ENCODE measurements at regions not wholly inside any gene's neighbourhood (a gene's known extent, or its start where the extent isn't known, plus 50 kb on each side); places are given as distances from the start of the nearest gene placed in this dataset.

GRCh38 chr1:78426408-78426807 lies 64.4 kb upstream of the PTGFR start:
- Histone ChIP-seq H3K27me3 (replicated peaks in 1 of 4; ENCODE audit: control extremely low read depth in 1 of 4, control insufficient read depth in 3 of 4, insufficient read depth in 4 of 4, low read length in 3 of 4) (no peaks in the 10 kb centered on the region), H3K79me2 (ENCODE audit: control insufficient read depth, insufficient read depth, low read length) (no peaks in the 10 kb centered on the region), H3K9ac (ENCODE audit: low read length) (no peak overlapping the region), H3K4me3 (ENCODE audit: control extremely low read depth in 1 of 5, extremely low read depth in 1 of 5, insufficient read depth in 1 of 5, low read depth in 2 of 5, low read length in 4 of 5) (no peak overlapping the region), H3K4me2 (replicated peaks; ENCODE audit: low read depth, low read length, poor library complexity, severe bottlenecking) (no peak overlapping the region), H3K9me3 (ENCODE audit: control extremely low read depth in 1 of 3, control insufficient read depth in 2 of 3, insufficient read depth in 1 of 3, low read length in 2 of 3) (no peaks in the 10 kb centered on the region), H4K20me1 (ENCODE audit: control insufficient read depth, insufficient read depth, low read length, poor library complexity, severe bottlenecking) (no peaks in the 10 kb centered on the region), H3K27ac (ENCODE audit: low read length in 2 of 2) (no peak overlapping the region), H3K36me3 (replicated peaks in 1 of 2; ENCODE audit: control extremely low read depth in 1 of 2, control insufficient read depth in 1 of 2, extremely low read depth in 1 of 2, insufficient read depth in 2 of 2, low read length in 1 of 2) (no peaks in the 10 kb centered on the region), H3K4me1 (ENCODE audit: control insufficient read depth in 2 of 2, insufficient read depth in 2 of 2, low read length in 2 of 2) (no peaks in the 10 kb centered on the region), H2AFZ (ENCODE audit: insufficient read depth, low read depth, low read length, poor library complexity, severe bottlenecking) (no peak overlapping the region)
- Mint-ChIP-seq H3K9me3 (ENCODE audit: insufficient read depth) (no peaks in the 10 kb centered on the region), H3K27me3 (no peaks in the 10 kb centered on the region), H3K4me3 (no peak overlapping the region), H3K27ac (no peak overlapping the region), H3K4me1 (no peaks in the 10 kb centered on the region)
- ChIA-PET CTCF (no interaction called here), POLR2A (no interaction called here)
- intact Hi-C loops (cut with micrococcal nuclease): no loop called here
- ATAC-seq (ENCODE audit: low read depth): no peak
- 80% methylated on average over 1 of the region's 4 CpGs for WGBS (ENCODE audit: insufficient coverage)
- TF ChIP-seq CTCF (IDR thresholded peaks at IDR 0.05) (no peak), EZH2 (IDR thresholded peaks at IDR 0.05; ENCODE audit: borderline replicate concordance, insufficient read depth, low read depth, low read length, poor library complexity, severe bottlenecking) (no peak)
- no peak for DNase-seq

GRCh38 chr1:78427506-78427905 lies 63.3 kb upstream of the PTGFR start:
- ChIA-PET CTCF (no interaction called here), POLR2A (no interaction called here)
- Histone ChIP-seq H3K9ac (ENCODE audit: low read length) (no peak overlapping the region), H3K27ac (ENCODE audit: low read length in 2 of 2) (no peak overlapping the region), H3K4me2 (replicated peaks; ENCODE audit: low read depth, low read length, poor library complexity, severe bottlenecking) (no peak overlapping the region), H2AFZ (ENCODE audit: insufficient read depth, low read depth, low read length, poor library complexity, severe bottlenecking) (no peak overlapping the region), H4K20me1 (ENCODE audit: control insufficient read depth, insufficient read depth, low read length, poor library complexity, severe bottlenecking) (no peaks in the 10 kb centered on the region), H3K4me3 (ENCODE audit: control extremely low read depth in 1 of 5, extremely low read depth in 1 of 5, insufficient read depth in 1 of 5, low read depth in 2 of 5, low read length in 4 of 5) (no peak overlapping the region), H3K36me3 (replicated peaks in 1 of 2; ENCODE audit: control extremely low read depth in 1 of 2, control insufficient read depth in 1 of 2, extremely low read depth in 1 of 2, insufficient read depth in 2 of 2, low read length in 1 of 2) (no peaks in the 10 kb centered on the region), H3K27me3 (replicated peaks in 1 of 4; ENCODE audit: control extremely low read depth in 1 of 4, control insufficient read depth in 3 of 4, insufficient read depth in 4 of 4, low read length in 3 of 4) (no peaks in the 10 kb centered on the region), H3K79me2 (ENCODE audit: control insufficient read depth, insufficient read depth, low read length) (no peaks in the 10 kb centered on the region), H3K4me1 (ENCODE audit: control insufficient read depth in 2 of 2, insufficient read depth in 2 of 2, low read length in 2 of 2) (no peaks in the 10 kb centered on the region), H3K9me3 (ENCODE audit: control extremely low read depth in 1 of 3, control insufficient read depth in 2 of 3, insufficient read depth in 1 of 3, low read length in 2 of 3) (no peaks in the 10 kb centered on the region)
- no CpG with 5 or more reads among the region's 2 CpGs for WGBS (ENCODE audit: insufficient coverage)
- H3K9me3 Mint-ChIP-seq (ENCODE audit: insufficient read depth): peaks cover 3% of the 10 kb centered on the region
- ATAC-seq (ENCODE audit: low read depth) (no peak), DNase-seq (no peak)
- no peaks in the 10 kb centered on the region for H3K4me1 Mint-ChIP-seq
- intact Hi-C loops (cut with micrococcal nuclease): no loop called here
- H3K27me3 Mint-ChIP-seq: no peaks in the 10 kb centered on the region
- no peak overlapping the region for H3K27ac Mint-ChIP-seq
- TF ChIP-seq EZH2 (IDR thresholded peaks at IDR 0.05; ENCODE audit: borderline replicate concordance, insufficient read depth, low read depth, low read length, poor library complexity, severe bottlenecking) (no peak), CTCF (IDR thresholded peaks at IDR 0.05) (no peak)
- no peak overlapping the region for H3K4me3 Mint-ChIP-seq

Data from B cell (primary cell).